Right lobe of liver (tissue), 4 donors: ENCODE measurements at regions not wholly inside any gene's neighbourhood (a gene's known extent, or its start where the extent isn't known, plus 50 kb on each side); places are given as distances from the start of the nearest gene placed in this dataset.

Experiments
- POLR2A ChIP-seq: fragments of 450-650 bp; IDR thresholded peaks from one replicate; pipeline ENCODE4 v1.6.1; 2017; ENCODE audit warnings: antibody characterized with exemption, mild to moderate bottlenecking
- TF ChIP-seq, protein P1 (sequence below), 4 donors: fragments of 200-600 bp in 3 of 4; fragments of 450-650 bp in 1 of 4; IDR thresholded peaks; one replicate each; pipeline versions ENCODE4 v1.5.1 to v1.8.0; 2016 to 2022; ENCODE audit warnings: antibody characterized with exemption in 4 of 4, mild to moderate bottlenecking in 2 of 4
- donor health status: DM: no; HTN: no; CAD: no.
- donor health status: DM: no; HTN: no; CAD: no.
- donor health status: DM: no; HTN: yes; CAD: no.

DNA sequence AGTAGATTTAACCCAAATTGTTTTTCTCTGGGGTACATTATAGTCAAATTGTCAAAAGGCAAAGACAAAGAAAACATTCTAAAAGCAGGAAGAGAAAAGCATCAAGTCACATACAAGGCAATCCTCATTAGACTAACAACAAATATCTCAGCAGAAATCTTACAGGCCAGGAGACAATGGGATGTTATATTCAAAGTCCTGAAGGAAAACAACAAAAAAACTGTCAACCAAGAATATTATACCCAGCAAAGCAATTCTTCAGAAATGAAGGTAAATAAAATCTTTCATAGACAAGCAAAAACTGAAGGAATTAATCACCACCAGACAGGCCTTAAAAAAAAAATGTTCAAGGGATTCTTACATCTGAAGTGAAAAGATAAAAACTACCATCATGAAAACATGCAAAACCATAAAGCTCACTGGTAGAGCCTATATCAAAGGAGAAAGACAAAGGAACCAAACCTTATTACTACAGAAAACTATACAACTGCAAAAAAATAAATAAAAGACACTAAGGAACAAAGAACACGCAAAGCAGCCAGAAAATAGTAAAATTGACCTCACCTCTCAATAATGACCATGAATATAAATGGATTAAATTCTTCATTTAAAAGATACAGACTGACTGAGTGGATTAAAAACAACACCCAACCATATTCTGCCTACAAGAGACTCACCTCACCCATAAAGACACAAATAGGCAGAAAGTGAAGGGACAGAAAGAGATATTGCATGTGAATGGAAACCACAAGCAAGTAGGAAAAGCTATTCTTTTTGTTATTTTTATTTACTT is 113.8 kb upstream of the ZC3H11B start:
- TF ChIP-seq, protein P1, sequence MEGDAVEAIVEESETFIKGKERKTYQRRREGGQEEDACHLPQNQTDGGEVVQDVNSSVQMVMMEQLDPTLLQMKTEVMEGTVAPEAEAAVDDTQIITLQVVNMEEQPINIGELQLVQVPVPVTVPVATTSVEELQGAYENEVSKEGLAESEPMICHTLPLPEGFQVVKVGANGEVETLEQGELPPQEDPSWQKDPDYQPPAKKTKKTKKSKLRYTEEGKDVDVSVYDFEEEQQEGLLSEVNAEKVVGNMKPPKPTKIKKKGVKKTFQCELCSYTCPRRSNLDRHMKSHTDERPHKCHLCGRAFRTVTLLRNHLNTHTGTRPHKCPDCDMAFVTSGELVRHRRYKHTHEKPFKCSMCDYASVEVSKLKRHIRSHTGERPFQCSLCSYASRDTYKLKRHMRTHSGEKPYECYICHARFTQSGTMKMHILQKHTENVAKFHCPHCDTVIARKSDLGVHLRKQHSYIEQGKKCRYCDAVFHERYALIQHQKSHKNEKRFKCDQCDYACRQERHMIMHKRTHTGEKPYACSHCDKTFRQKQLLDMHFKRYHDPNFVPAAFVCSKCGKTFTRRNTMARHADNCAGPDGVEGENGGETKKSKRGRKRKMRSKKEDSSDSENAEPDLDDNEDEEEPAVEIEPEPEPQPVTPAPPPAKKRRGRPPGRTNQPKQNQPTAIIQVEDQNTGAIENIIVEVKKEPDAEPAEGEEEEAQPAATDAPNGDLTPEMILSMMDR (IDR thresholded peaks at IDR 0.05), result no peak
- TF ChIP-seq POLR2A, result no peak
